ENCODE measurements at regions not wholly inside any gene's neighbourhood (a gene's known extent, or its start where the extent isn't known, plus 50 kb on each side); places are given as distances from the start of the nearest gene placed in this dataset.

GRCh38 chr3:124257336-124257864 is 265.5 kb upstream of the ROPN1 start:
- TF ChIP-seq CTCF (IDR thresholded peaks at IDR 0.05) = no peak
- no peak for TF ChIP-seq POLR2AphosphoS5 (IDR thresholded peaks at IDR 0.05)
- no peak for TF ChIP-seq POLR2A (IDR thresholded peaks at IDR 0.05)
- no peak for TF ChIP-seq EP300 (IDR thresholded peaks at IDR 0.05)

Measured in stomach (tissue), 4 donors.